Liver (tissue), 7 donors: ENCODE measurements at regions not wholly inside any gene's neighbourhood (a gene's known extent, or its start where the extent isn't known, plus 50 kb on each side); places are given as distances from the start of the nearest gene placed in this dataset.
A peak's percentile ranks its signal among the peaks of the same experiment; 100 is the strongest.
"Not testable (repeated sequence)": the region's sequence is repeated elsewhere in the genome, so short reads cannot be mapped to it uniquely, and the experiment has no call there.

Experiments
- DNase-seq: peaks from one replicate; pipeline ENCODE4 v3.0.0-alpha.2; 2017; ENCODE audit warnings: low spot score
- H3K27ac ChIP-seq, 2 donors: one replicate each; pipeline ENCODE4 v1.7.0; 2013; ENCODE audit warnings: inconsistent platforms in 2 of 2, low read length in 2 of 2, control low read depth in 1 of 2, low read depth in 1 of 2, mild to moderate bottlenecking in 1 of 2
- H3K27me3 ChIP-seq, 4 donors: one replicate each; pipeline versions ENCODE4 v1.6.1 to v1.7.0; 2013; ENCODE audit warnings: low read length in 3 of 4, inconsistent platforms in 1 of 4, mild to moderate bottlenecking in 1 of 4, moderate library complexity in 1 of 4; ENCODE audit not compliant: control insufficient read depth in 4 of 4, insufficient read depth in 4 of 4
- H3K36me3 ChIP-seq, 4 donors: one replicate each; pipeline versions ENCODE4 v1.6.1 to v1.7.0; 2013; ENCODE audit warnings: low read length in 3 of 4, mild to moderate bottlenecking in 3 of 4, low read depth in 1 of 4, moderate library complexity in 1 of 4; ENCODE audit not compliant: control insufficient read depth in 4 of 4, insufficient read depth in 3 of 4
- H3K4me1 ChIP-seq, 4 donors: one replicate each; pipeline versions ENCODE4 v1.6.1 to v1.7.0; 2013; ENCODE audit warnings: low read length in 3 of 4, mild to moderate bottlenecking in 3 of 4, moderate library complexity in 1 of 4; ENCODE audit not compliant: control insufficient read depth in 4 of 4, insufficient read depth in 4 of 4
- H3K4me3 ChIP-seq, 3 donors: one replicate each; pipeline versions ENCODE4 v1.6.1 to v1.7.0; 2013; ENCODE audit warnings: low read length in 3 of 3, control low read depth in 1 of 3, low read depth in 1 of 3, mild to moderate bottlenecking in 1 of 3
- H3K9ac ChIP-seq, 2 donors: one replicate each; pipeline ENCODE4 v1.7.0; 2013; ENCODE audit warnings: low read length in 2 of 2, mild to moderate bottlenecking in 2 of 2, moderate library complexity in 2 of 2, control low read depth in 1 of 2, low read depth in 1 of 2
- H3K9me3 ChIP-seq, 4 donors: one replicate each; pipeline versions ENCODE4 v1.6.1 to v1.7.0; 2013; ENCODE audit warnings: low read length in 3 of 4; ENCODE audit not compliant: control insufficient read depth in 4 of 4
- CTCF ChIP-seq: fragments of 150-350 bp; IDR thresholded peaks from 2 replicates; pipeline ENCODE4 v1.5.1; 2017; ENCODE audit warnings: improper control_type of control experiment, low read depth, low read length; ENCODE audit not compliant: missing input control
- WGBS: extraction: QIAGEN DNeasy Blood & Tissue Kit; methylation state at CpG from one replicate; pipeline ENCODE4 v1.1.7; 2013; 5-methylcytosine and 5-hydroxymethylcytosine counted together
- donor health status: healthy.
- donor health status: healthy.
- donor health status: healthy.
- donor health status: healthy.

- H3K4me1 ChIP-seq, H3K4me3 ChIP-seq, H3K9ac ChIP-seq, H3K9me3 ChIP-seq, H3K36me3 ChIP-seq, H3K27ac ChIP-seq, H3K27me3 ChIP-seq: not testable (repeated sequence)
- peak; percentile 23 for TF ChIP-seq CTCF
- peak; percentile 45 for DNase-seq
- 27% methylated on average over 11 of the region's 11 CpGs for WGBS
These were observed 513.7 kb downstream of the RPIA start for GRCh38 chr2:89205153-89205552.

GRCh38 chr2:89208144-89208932 is 516.9 kb downstream of the RPIA start:
- not testable (repeated sequence) for H3K36me3 ChIP-seq, H3K4me1 ChIP-seq, H3K27ac ChIP-seq, H3K9ac ChIP-seq, H3K27me3 ChIP-seq, H3K9me3 ChIP-seq, DNase-seq, H3K4me3 ChIP-seq
- 69% methylated on average over 9 of the region's 9 CpGs for WGBS

GRCh38 chr2:89213151-89213550 is 521.7 kb downstream of the RPIA start:
- not testable (repeated sequence) for H3K36me3 ChIP-seq, DNase-seq, H3K4me3 ChIP-seq, H3K4me1 ChIP-seq, H3K9ac ChIP-seq, H3K27me3 ChIP-seq, H3K27ac ChIP-seq, H3K9me3 ChIP-seq
- 4% methylated on average over 3 of the region's 3 CpGs for WGBS

GRCh38 chr2:89213811-89214210 is 522.3 kb downstream of the RPIA start:
- H3K4me1 ChIP-seq, H3K27me3 ChIP-seq, H3K27ac ChIP-seq, H3K9me3 ChIP-seq, H3K4me3 ChIP-seq, H3K9ac ChIP-seq, DNase-seq, H3K36me3 ChIP-seq: not testable (repeated sequence)
- WGBS = 18% methylated on average over 1 of the region's 1 CpG

- not testable (repeated sequence) for H3K4me1 ChIP-seq, H3K9ac ChIP-seq, H3K9me3 ChIP-seq, H3K36me3 ChIP-seq, DNase-seq, H3K27me3 ChIP-seq, H3K4me3 ChIP-seq, H3K27ac ChIP-seq
- WGBS = no CpG with 5 or more reads among the region's 2 CpGs
These were observed 530.0 kb downstream of the RPIA start for GRCh38 chr2:89221474-89221873.

- H3K9me3 ChIP-seq, H3K27ac ChIP-seq, H3K4me3 ChIP-seq, H3K4me1 ChIP-seq, H3K9ac ChIP-seq, H3K36me3 ChIP-seq, DNase-seq, H3K27me3 ChIP-seq: not testable (repeated sequence)
- WGBS = 72% methylated on average over 2 of the region's 2 CpGs
These were observed 530.7 kb downstream of the RPIA start for GRCh38 chr2:89222063-89222732.
